Upper lobe of left lung (tissue), 4 donors: ENCODE measurements at regions not wholly inside any gene's neighbourhood (a gene's known extent, or its start where the extent isn't known, plus 50 kb on each side); places are given as distances from the start of the nearest gene placed in this dataset.

Experiments used
- CTCF ChIP-seq, 6 experiments: fragments of 450-650 bp in 4 of 6; fragments of 200-600 bp in 2 of 6; sonication (generic) in 2 of 6; IDR thresholded peaks; one replicate each; pipeline ENCODE4 v1.5.1; 2016 to 2019; ENCODE audit warnings: antibody characterized with exemption in 6 of 6
- EP300 ChIP-seq, 4 donors: sonication (generic); formaldehyde crosslinking; IDR thresholded peaks; one replicate each; pipeline ENCODE4 v1.5.1; 2017; ENCODE audit warnings: antibody characterized with exemption in 4 of 4, control low read depth in 2 of 4
- POLR2AphosphoS5 ChIP-seq, 2 donors: sonication (generic); formaldehyde crosslinking; IDR thresholded peaks; one replicate each; pipeline ENCODE4 v1.5.1; 2017; ENCODE audit warnings: antibody characterized with exemption in 2 of 2

DNA sequence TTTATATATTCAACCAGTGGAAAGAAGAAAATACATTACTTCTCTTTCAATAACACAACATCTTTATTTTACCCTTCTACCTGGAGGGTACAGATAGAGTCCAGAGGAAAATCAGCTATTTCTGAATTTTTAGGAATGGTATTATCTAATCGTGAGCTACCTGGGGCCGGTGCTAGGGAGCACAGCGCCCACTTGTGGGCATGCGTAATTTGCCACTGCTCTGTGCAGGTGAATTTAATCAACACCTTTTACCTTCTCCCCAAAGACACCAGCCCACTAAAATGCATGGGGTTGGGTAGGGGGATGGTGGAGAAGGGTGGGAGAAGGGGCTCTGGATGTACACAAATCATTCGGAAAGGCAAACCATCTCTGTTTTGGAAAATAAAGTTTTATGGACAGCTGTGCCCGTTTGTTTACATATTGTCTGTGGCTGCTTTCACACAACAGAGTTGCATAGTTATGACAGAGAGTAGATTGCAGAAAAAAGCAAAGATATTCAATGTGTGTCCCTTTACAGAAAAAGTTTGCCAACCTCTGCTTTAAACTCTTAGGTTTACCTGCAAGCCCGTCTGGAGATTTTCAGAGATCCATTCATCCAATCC, 51.5 kb upstream of the DCC start:
- TF ChIP-seq CTCF (IDR thresholded peaks at IDR 0.05) (peak in 5 of 6 experiments; percentile 15 to 49 (median 38)), EP300 (IDR thresholded peaks at IDR 0.05) (no peak), POLR2AphosphoS5 (IDR thresholded peaks at IDR 0.05) (no peak)
